HCT116 (cell line): ENCODE measurements at regions not wholly inside any gene's neighbourhood (a gene's known extent, or its start where the extent isn't known, plus 50 kb on each side); places are given as distances from the start of the nearest gene placed in this dataset.

Experiments used
- ATAC-seq: fragments of 200-7000 bp; cut with Tn5 transposase; 2 replicates; pipeline ENCODE4 v1.9.1; 2020; ENCODE audit warnings: mild to moderate bottlenecking, moderate library complexity
- BruUV-seq: library from RNA; stranded (reverse); fragments of 400-500 nt; replicated peaks from 2 replicates; lab custom pipeline; 2021; lab: Mats Ljungman, UMichigan
- CTCF ChIA-PET: fragments of 300-600 bp; sonication (Branson Sonifier 250); formaldehyde crosslinking; loops from one replicate; lab custom pipeline; 2021; ENCODE audit warnings: antibody characterized with exemption; lab: Charles Lee
- POLR2A ChIA-PET: fragments of 300-600, 350-600 bp; sonication (Branson Sonifier 250); formaldehyde crosslinking; loops from one replicate; lab custom pipeline; 2021; ENCODE audit warnings: antibody characterized with exemption; lab: Charles Lee
- RAD21 ChIA-PET, 2 experiments: fragments of 300-600 bp; sonication (Branson Sonifier 250); formaldehyde crosslinking; loops; one replicate each; lab custom pipeline; 2023; ENCODE audit warnings: low total read pairs in 2 of 2; ENCODE audit not compliant: uncharacterized antibody in 2 of 2, unreplicated experiment in 2 of 2, low non-redundant PET in 1 of 2; lab: Charles Lee
- DNase-seq: peaks from one replicate; pipeline ENCODE4 v3.0.0-alpha.2; 2010; ENCODE audit warnings: low read depth, low spot score
- H2AFZ ChIP-seq: fragments of 200-600 bp; shearing (Covaris generic), sonication (generic); 2 replicates; pipeline ENCODE4 v1.6.1; 2017; ENCODE audit warnings: low read depth, mixed run types, mixed read lengths, antibody characterized with exemption, low read length; ENCODE audit not compliant: poor library complexity, severe bottlenecking
- H3K27ac ChIP-seq: 2 replicates; pipeline ENCODE4 v1.5.1; 2012; ENCODE audit warnings: low read depth, low read length
- H3K27me3 ChIP-seq: fragments of 200-600 bp; sonication (generic); 2 replicates; pipeline ENCODE4 v1.6.1; 2016; ENCODE audit warnings: mixed run types, low read length, mixed read lengths; ENCODE audit not compliant: insufficient read depth
- H3K36me3 ChIP-seq, 2 experiments: fragments of 200-500 bp in 1 of 2; fragments of 200-600 bp in 1 of 2; sonication (Bioruptor generic) in 1 of 2; sonication (generic) in 1 of 2; 2 replicates each; pipeline versions ENCODE4 v1.5.1 to v1.6.1; 2014 to 2016; ENCODE audit warnings: low read length in 2 of 2, inconsistent platforms in 1 of 2, mixed read lengths in 1 of 2, mixed run types in 1 of 2; ENCODE audit not compliant: insufficient read depth in 2 of 2, control insufficient read depth in 1 of 2
- H3K4me1 ChIP-seq, 2 experiments: fragments of 200-600 bp in 1 of 2; sonication (generic) in 1 of 2; 2 replicates each; pipeline versions ENCODE4 v1.5.1 to v1.6.1; 2012 to 2017; ENCODE audit warnings: low read length in 2 of 2, inconsistent platforms in 1 of 2, mild to moderate bottlenecking in 1 of 2, mixed read lengths in 1 of 2, mixed run types in 1 of 2, moderate library complexity in 1 of 2; ENCODE audit not compliant: insufficient read depth in 2 of 2, control insufficient read depth in 1 of 2
- H3K4me2 ChIP-seq: fragments of 200-600 bp; sonication (generic); 2 replicates; pipeline ENCODE4 v1.6.1; 2017; ENCODE audit warnings: mixed run types, low read length, mixed read lengths
- H3K4me3 ChIP-seq, 2 experiments: fragments of 200-600 bp in 1 of 2; sonication (generic) in 1 of 2; replicated peaks in 1 of 2; 2 replicates each; pipeline ENCODE4 v1.5.1; 2011 to 2016; ENCODE audit warnings: low read length in 2 of 2, control low read depth in 1 of 2, low read depth in 1 of 2, mild to moderate bottlenecking in 1 of 2, mixed read lengths in 1 of 2, mixed run types in 1 of 2
- H3K79me2 ChIP-seq: fragments of 200-600 bp; sonication (generic); 2 replicates; pipeline ENCODE4 v1.6.1; 2017; ENCODE audit warnings: mild to moderate bottlenecking, mixed run types, low read length, moderate library complexity, mixed read lengths; ENCODE audit not compliant: insufficient read depth
- H3K9ac ChIP-seq: fragments of 200-600 bp; sonication (generic); 2 replicates; pipeline ENCODE4 v1.6.1; 2016; ENCODE audit warnings: low read length, mixed read lengths
- H3K9me2 ChIP-seq: fragments of 200-600 bp; sonication (generic), shearing (Covaris generic); 2 replicates; pipeline ENCODE4 v1.6.1; 2017; ENCODE audit warnings: mixed run types, mild to moderate bottlenecking, moderate library complexity; ENCODE audit not compliant: insufficient read depth
- H3K9me3 ChIP-seq, 2 experiments: fragments of 200-500 bp in 1 of 2; fragments of 200-600 bp in 1 of 2; sonication (Bioruptor generic) in 1 of 2; sonication (generic) in 1 of 2; 2 replicates each; pipeline ENCODE4 v1.6.1; 2014 to 2017; ENCODE audit warnings: low read length in 2 of 2, mixed read lengths in 2 of 2, inconsistent platforms in 1 of 2, low read depth in 1 of 2, mild to moderate bottlenecking in 1 of 2, mixed run types in 1 of 2, moderate library complexity in 1 of 2; ENCODE audit not compliant: control insufficient read depth in 1 of 2, insufficient read depth in 1 of 2
- H4K20me1 ChIP-seq: fragments of 200-600 bp; sonication (generic), shearing (Covaris generic); 2 replicates; pipeline ENCODE4 v1.6.1; 2017; ENCODE audit warnings: mixed run types, mild to moderate bottlenecking, moderate library complexity; ENCODE audit not compliant: insufficient read depth
- CBX3 ChIP-seq: IDR thresholded peaks from 2 replicates; pipeline ENCODE4 v1.6.1; 2012; ENCODE audit warnings: low read depth
- CEBPB ChIP-seq: IDR thresholded peaks from 2 replicates; pipeline ENCODE4 v1.6.1; 2012; ENCODE audit warnings: low read depth
- CTCF ChIP-seq, 3 experiments: fragments of 200-600 bp in 1 of 3; sonication (generic) in 1 of 3; IDR thresholded peaks in 2 of 3; conservative IDR thresholded peaks in 1 of 3; 2 replicates each; pipeline ENCODE4 v1.5.1; 2012 to 2017; ENCODE audit warnings: low read depth in 2 of 3, low read length in 2 of 3, antibody characterized with exemption in 1 of 3, borderline replicate concordance in 1 of 3, control low read depth in 1 of 3, mild to moderate bottlenecking in 1 of 3, mixed read lengths in 1 of 3, mixed run types in 1 of 3, moderate library complexity in 1 of 3; ENCODE audit not compliant: insufficient read depth in 1 of 3
- ELF1 ChIP-seq: IDR thresholded peaks from 2 replicates; pipeline ENCODE4 v1.6.1; 2012; ENCODE audit warnings: low read depth, borderline replicate concordance
- EZH2 ChIP-seq: fragments of 200-600 bp; sonication (generic); IDR thresholded peaks from 2 replicates; pipeline ENCODE4 v1.6.1; 2017; ENCODE audit warnings: antibody characterized with exemption, mixed run types
- FOSL1 ChIP-seq: IDR thresholded peaks from 2 replicates; pipeline ENCODE4 v1.6.1; 2012; ENCODE audit warnings: low read depth
- JUND ChIP-seq: IDR thresholded peaks from 2 replicates; pipeline ENCODE4 v1.6.1; 2012
- MAX ChIP-seq: IDR thresholded peaks from 2 replicates; pipeline ENCODE4 v1.6.1; 2012
- POLR2A ChIP-seq: IDR thresholded peaks from 2 replicates; pipeline ENCODE4 v1.7.0; 2011; ENCODE audit warnings: borderline replicate concordance; ENCODE audit not compliant: insufficient read depth, insufficient read length; ENCODE audit errors: extremely low read depth
- POLR2AphosphoS5 ChIP-seq: IDR thresholded peaks from 2 replicates; pipeline ENCODE4 v1.6.1; 2011; ENCODE audit warnings: mild to moderate bottlenecking, low read depth, low read length, moderate library complexity
- RAD21 ChIP-seq: IDR thresholded peaks from 2 replicates; pipeline ENCODE4 v1.6.1; 2012; ENCODE audit warnings: low read depth, mild to moderate bottlenecking
- SIN3A ChIP-seq: IDR thresholded peaks from 2 replicates; pipeline ENCODE4 v1.6.1; 2012; ENCODE audit warnings: low read depth
- SP1 ChIP-seq: IDR thresholded peaks from 2 replicates; pipeline ENCODE4 v1.6.1; 2012; ENCODE audit warnings: low read depth
- YY1 ChIP-seq: IDR thresholded peaks from 2 replicates; pipeline ENCODE4 v1.6.1; 2011; ENCODE audit warnings: low read length, low read depth, moderate library complexity, mild to moderate bottlenecking; ENCODE audit not compliant: insufficient replicate concordance; ENCODE audit errors: extremely low read depth
- ZBTB33 ChIP-seq: IDR thresholded peaks from 2 replicates; pipeline ENCODE4 v1.6.1; 2011; ENCODE audit warnings: mild to moderate bottlenecking, low read length, moderate library complexity; ENCODE audit not compliant: insufficient replicate concordance; ENCODE audit errors: extremely low read depth
- intact Hi-C: fragments of 100-400 bp; cut with micrococcal nuclease; formaldehyde crosslinking; loops from 2 replicates; pipeline ENCODE4 v1.10.0; 2022

GRCh38 chr15:84103345-84103744, 132.2 kb upstream of the GOLGA6L4 start:
- CTCF ChIA-PET: no interaction called here
- no peak for TF ChIP-seq ZBTB33
- TF ChIP-seq JUND: no peak
- no peak for TF ChIP-seq SIN3A
- TF ChIP-seq POLR2AphosphoS5: no peak
- no peak for TF ChIP-seq SP1
- TF ChIP-seq, all 23 proteins: peak for 0
- Histone ChIP-seq H3K4me3 (no peak overlapping the region), H3K27me3 (0 out of 2 replicates have a peak, but pooled peaks cover 4% of the 10 kb centered on the region), H3K4me1 (no peaks in the 10 kb centered on the region), H3K79me2 (no peaks in the 10 kb centered on the region), H3K27ac (no peak overlapping the region), H2AFZ (no peak overlapping the region), H3K9ac (no peak overlapping the region), H4K20me1 (no peaks in the 10 kb centered on the region), H3K36me3 (no peaks in the 10 kb centered on the region), H3K4me2 (no peak overlapping the region), H3K9me3 (no peaks in the 10 kb centered on the region), H3K9me2 (no peaks in the 10 kb centered on the region)
- no peak for DNase-seq
- no peak for ATAC-seq
- ChIA-PET RAD21 (no interaction called here), POLR2A (no interaction called here)
- no TSS peak for BruUV-seq
- intact Hi-C loops: no loop called here

GRCh38 chr15:84104853-84105252, 130.7 kb upstream of the GOLGA6L4 start:
- ChIA-PET CTCF (no interaction called here), RAD21 (no interaction called here), POLR2A (no interaction called here)
- H3K9me3 ChIP-seq: no peaks in the 10 kb centered on the region
- DNase-seq: no peak
- H3K27ac ChIP-seq: no peak overlapping the region
- H3K9me2 ChIP-seq: no peaks in the 10 kb centered on the region
- H3K4me3 ChIP-seq: no peak overlapping the region
- H3K27me3 ChIP-seq: no peaks in the 10 kb centered on the region
- no TSS peak for BruUV-seq
- H3K36me3 ChIP-seq: no peaks in the 10 kb centered on the region
- H3K79me2 ChIP-seq: no peaks in the 10 kb centered on the region
- intact Hi-C loops: no loop called here
- no peak overlapping the region for H3K9ac ChIP-seq
- no peak for ATAC-seq
- TF ChIP-seq RAD21 (no peak), POLR2A (no peak), CTCF (IDR thresholded peaks at IDR 0.05 in 2 of 3, conservative IDR thresholded peaks at IDR 0.05 in 1 of 3; ENCODE audit: borderline replicate concordance in 1 of 3, insufficient read depth in 1 of 3, low read depth in 2 of 3, low read length in 2 of 3) (no peak), YY1 (no peak), POLR2AphosphoS5 (no peak), EZH2 (no peak), SP1 (no peak), ZBTB33 (no peak), CEBPB (no peak), FOSL1 (no peak), ELF1 (no peak), MAX (no peak), CBX3 (no peak), SIN3A (no peak)
- H4K20me1 ChIP-seq: no peaks in the 10 kb centered on the region
- no peak overlapping the region for H3K4me2 ChIP-seq
- no peaks in the 10 kb centered on the region for H3K4me1 ChIP-seq
- H2AFZ ChIP-seq: no peak overlapping the region
